ENCODE measurements at regions not wholly inside any gene's neighbourhood (a gene's known extent, or its start where the extent isn't known, plus 50 kb on each side); places are given as distances from the start of the nearest gene placed in this dataset.
A peak's percentile ranks its signal among the peaks of the same experiment; 100 is the strongest.

DNA sequence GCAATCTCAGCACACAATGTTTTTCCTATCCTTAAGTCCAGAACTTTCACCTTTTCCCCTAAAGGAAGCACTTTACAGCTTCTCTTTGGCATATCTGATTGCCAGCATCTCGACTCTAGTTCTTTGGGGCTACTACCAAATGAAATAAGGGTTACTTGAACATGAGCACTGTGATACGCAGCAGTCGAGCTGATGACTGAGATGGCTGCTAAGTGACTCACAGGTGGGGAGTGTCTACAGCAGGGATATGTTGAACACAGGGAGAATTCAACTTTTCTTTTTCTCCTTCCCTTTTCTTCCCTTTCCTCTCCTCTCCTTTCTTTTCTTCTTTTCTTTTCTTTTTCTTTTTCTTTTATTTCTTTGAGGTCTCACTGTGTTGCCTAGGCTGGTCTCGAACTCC is 334.8 kb downstream of the MAF start:
- ATAC-seq (ENCODE audit: poor library complexity) = no peak
- no peak for DNase-seq
- intact Hi-C loops (cut with DNase I) = loop anchor here (10.0 kb wide), 1 partner anchor 319 kb away; no protein-coding TSS in a partner anchor

DNA sequence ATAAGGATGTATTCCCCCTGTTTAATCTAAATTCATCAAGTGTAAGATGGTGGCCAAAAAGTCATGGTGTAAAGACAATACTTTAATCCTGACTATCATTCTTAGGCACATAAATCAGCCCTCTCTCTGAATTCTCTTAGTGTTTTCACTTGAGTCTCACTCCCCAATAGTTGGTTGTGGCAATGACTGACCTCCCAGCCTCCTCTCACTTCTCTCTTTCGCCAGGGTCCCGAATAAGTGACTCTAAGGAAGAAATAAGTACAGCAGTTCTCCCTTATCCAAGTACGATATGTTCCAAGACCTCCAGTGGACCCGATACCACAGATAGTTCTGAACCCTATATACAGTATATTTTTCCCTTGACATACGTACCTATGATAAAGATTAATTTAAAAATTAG is 335.3 kb downstream of the MAF start:
- ATAC-seq (ENCODE audit: poor library complexity) (no peak), DNase-seq (no peak)
- intact Hi-C loops (cut with DNase I) = loop anchor here (10.0 kb wide), 1 partner anchor 320 kb away; no protein-coding TSS in a partner anchor

DNA sequence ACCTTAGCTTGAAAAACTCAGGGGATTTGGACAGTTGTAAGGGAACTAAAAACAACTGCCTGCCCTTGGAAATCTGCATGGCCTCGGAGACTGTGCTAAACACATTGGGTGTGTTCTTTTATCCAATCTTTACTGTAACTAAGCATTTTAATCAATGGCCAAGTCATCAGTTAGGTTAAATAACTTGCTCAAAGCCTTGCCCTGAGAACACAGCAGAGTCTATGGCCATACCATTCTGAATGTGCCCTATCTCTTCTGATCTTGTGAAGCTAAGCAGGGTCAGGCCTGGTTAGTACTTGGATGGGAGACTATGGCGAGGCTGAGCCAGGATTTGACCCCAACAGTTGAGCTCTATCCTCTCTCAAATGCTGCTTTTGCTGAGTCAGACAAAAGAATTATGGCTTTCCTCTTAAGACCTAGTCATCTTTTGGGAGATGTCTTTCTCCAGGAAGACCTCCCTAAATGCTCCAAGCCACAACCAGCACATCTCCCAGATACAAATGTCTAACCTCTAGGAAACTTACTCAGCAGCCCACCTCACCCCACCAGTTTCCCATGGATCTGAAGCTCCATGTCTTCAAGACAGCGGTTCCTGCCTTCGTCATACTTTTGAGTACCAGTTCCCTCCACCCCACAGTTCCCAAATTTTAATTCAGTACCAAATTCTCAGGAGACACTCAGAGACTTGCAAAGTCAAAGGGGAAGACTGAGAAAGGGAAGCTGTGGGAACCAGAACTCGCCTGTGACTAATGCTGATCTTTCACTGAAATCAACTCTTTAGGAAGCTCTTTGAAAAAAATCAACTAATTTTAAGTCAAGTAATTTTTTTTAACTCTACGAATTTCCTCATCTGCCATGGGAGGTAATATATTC is 336.1 kb downstream of the MAF start:
- intact Hi-C loops (cut with DNase I) = loop anchor here (10.0 kb wide), 1 partner anchor 320 kb away; no protein-coding TSS in a partner anchor
- DNase-seq = no peak
- ATAC-seq (ENCODE audit: poor library complexity) = peak; percentile 33

- DNase-seq (no peak), ATAC-seq (ENCODE audit: poor library complexity) (no peak)
- intact Hi-C loops (cut with DNase I) = loop anchor here (10.0 kb wide), 1 partner anchor 321 kb away; no protein-coding TSS in a partner anchor
These were observed 337.1 kb downstream of the MAF start for GRCh38 chr16:79263425-79263824.

All from Right ventricle myocardium superior (tissue), 1 donor.